HG03159 (cell line): ENCODE measurements at regions not wholly inside any gene's neighbourhood (a gene's known extent, or its start where the extent isn't known, plus 50 kb on each side); places are given as distances from the start of the nearest gene placed in this dataset.

Source experiments
- ATAC-seq: cut with Tn5 transposase; IDR thresholded peaks from one replicate; pipeline ENCODE4 v1.9.1; 2021; ENCODE audit warnings: mild to moderate bottlenecking, moderate library complexity; ENCODE audit not compliant: unreplicated experiment

GRCh38 chr18:29191263-29191662, 1014.3 kb upstream of the CDH2 start:
- no peak for ATAC-seq

GRCh38 chr18:29188760-29189159, 1011.8 kb upstream of the CDH2 start:
- peak; percentile 89 for ATAC-seq

- ATAC-seq, result no peak
Measured at GRCh38 chr18:29185801-29186200, 1008.9 kb upstream of the CDH2 start.

DNA sequence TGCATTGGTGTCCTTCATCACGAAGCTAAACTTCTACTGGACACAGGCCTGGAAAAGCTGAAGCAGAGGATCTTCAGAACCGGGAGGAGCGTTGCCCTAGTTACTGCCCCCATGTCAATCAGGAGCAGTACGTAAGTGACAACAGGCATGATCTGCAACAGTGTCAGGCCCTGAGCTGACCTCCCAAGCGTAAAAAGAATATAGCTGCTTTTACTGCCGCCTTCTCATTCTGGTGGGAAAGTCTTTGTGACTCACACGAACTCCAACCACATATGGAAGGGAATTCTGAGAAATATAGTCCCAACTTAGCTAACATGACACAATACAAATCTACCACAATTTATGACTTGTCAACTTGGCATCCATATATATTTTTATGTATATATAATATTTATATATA, 1007.7 kb upstream of the CDH2 start:
- no peak for ATAC-seq

- no peak for ATAC-seq
Measured at GRCh38 chr18:29181151-29181901, 1004.4 kb upstream of the CDH2 start.

- no peak for ATAC-seq
Measured at GRCh38 chr18:29176681-29177080, 999.8 kb upstream of the CDH2 start.

DNA sequence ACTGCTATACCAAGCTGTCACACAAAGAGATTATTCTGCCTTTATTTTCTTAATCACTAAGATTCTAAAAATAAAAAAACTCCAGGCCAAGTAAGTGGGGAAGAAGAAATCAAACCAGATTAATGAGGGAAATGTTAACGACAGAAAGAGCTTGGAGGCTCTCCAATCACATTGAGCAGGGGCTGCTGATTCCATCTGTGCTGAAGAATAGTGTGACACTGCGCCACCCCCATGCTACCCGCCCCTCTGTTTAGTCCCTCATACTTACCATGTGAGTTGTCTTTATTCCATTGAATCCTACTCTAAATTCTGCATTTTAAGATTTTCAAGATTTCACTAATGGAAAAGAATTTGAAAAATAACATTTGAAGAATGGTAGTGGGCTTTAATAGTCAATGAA, 998.0 kb upstream of the CDH2 start:
- ATAC-seq, result no peak

GRCh38 chr18:29172756-29173067, 995.8 kb upstream of the CDH2 start:
- ATAC-seq, result no peak

GRCh38 chr18:29171892-29172755, 995.2 kb upstream of the CDH2 start:
- no peak for ATAC-seq

DNA sequence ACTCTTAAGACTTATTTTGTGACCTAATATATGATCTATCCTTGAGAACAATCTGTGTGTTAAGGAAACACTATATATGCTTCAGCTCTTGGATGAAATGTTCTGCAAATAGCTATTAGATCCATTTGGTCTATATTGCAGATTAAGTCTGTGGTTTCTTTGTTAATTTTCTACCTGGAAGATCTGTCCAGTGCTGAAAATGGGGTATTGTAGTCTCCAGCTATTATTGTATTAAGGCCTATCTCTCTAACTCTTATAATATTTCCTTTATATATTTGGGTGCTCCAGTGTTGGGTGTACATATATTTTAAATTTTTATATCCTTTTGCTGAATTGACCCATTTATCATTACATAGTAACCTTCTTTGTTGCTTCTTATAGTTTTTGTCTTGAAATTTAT, 992.7 kb upstream of the CDH2 start:
- ATAC-seq, result no peak

- no peak for ATAC-seq
Measured at GRCh38 chr18:29164993-29165599, 988.2 kb upstream of the CDH2 start.

DNA sequence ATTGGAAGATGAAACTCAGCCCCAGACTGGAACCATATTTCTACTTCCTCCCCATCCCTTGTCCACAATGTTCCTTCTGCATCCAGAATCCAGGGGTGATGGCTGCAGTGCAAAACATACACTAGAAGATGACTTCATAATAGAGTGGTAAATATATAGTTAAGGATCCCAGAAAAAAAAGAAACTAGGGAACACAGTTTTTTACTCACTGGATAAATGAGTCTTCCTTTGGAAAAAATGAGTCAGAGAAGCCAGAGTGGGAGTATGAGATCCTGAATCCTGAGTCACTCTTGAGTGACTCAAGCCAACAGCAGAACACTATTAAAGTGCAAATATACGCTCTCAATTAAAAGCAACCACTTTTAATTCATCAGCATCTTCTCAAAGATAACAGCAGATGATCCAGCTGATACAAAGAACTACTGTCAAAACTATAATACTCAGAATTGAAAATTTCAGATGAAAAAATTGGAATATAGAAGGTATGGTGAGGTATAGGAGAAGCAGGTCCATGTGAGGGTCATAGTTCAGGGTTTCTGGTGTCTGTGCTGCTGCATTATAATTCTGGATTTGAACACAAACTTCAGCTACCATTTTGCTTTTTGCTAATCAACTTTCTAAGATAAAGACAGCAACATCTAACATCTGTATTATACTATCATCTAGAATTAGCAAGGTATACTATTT, 987.2 kb upstream of the CDH2 start:
- ATAC-seq, result no peak

- no peak for ATAC-seq
Measured at GRCh38 chr18:29163596-29163995, 986.7 kb upstream of the CDH2 start.

DNA sequence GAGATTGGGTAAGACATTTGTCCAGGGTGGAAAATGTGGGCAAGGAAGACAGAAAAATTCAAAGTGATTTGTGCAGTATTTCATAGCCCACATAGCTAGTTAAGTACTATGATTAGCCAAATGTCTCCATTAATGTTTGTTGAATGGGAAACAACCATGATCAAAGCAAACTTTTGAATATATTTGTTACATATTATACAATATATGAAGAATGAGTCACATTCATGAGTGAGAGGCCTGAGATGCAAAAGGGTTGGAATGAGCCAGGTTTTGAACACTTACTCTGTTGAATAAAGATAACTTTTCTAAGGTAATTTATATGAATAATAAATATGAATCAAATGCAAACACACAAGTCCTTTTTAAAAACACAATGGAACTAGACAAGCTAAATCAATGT, 984.5 kb upstream of the CDH2 start:
- no peak for ATAC-seq

- no peak for ATAC-seq
Measured at GRCh38 chr18:29160170-29160569, 983.2 kb upstream of the CDH2 start.

DNA sequence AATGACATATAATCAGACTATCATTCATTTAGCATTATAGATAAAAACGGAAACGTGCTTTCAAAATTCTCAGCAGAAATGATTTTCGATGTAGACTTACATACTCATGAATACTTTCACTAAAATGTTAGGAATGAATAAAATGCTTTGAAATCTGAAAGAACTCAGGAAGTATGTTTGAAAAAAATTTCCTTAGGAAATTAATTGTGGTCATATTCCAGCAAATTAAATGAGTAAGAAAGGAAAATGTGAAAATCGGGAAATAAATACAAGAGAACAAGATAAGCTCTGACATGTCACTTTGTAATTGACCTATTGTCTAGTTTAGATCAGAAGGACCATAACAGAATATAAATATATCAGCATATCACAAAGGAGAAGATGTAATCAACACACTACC, 981.0 kb upstream of the CDH2 start:
- ATAC-seq, result no peak

DNA sequence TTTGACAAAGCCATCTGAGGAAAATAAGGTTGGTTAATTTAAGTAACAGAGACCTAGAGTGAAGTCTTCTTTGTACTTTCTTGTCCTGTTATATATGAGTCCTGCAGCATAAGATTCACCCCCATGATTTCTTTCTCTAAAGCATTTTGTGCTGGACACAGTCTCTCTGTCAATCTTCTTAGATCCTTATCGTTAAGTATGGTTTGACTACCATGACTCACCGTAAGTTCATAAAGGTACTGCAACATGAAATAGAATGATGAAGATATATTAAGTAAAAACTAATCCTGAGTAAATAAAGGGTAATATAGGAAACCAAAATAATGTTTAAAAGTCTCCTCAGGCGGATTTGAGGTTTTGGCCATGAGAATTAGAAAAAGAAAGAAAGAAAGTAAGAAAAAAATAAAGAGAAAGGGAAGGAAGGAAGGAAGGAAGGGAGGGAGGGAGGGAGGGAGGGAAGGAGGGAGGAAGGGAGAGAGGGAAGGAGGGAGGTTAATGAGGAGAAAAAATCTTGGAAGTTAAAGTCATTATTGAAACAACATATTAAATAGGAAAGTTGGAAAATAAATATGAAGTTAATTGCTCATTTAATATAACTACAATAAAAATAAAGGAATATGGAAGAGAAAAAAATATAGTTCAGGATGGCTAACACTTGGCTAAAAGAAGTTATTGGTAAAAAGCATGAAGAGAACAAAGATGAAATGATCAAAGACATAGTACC, 980.3 kb upstream of the CDH2 start:
- no peak for ATAC-seq

GRCh38 chr18:29156531-29156930, 979.6 kb upstream of the CDH2 start:
- ATAC-seq, result no peak

GRCh38 chr18:29154758-29155725, 978.1 kb upstream of the CDH2 start:
- ATAC-seq, result no peak
